ENCODE measurements at regions not wholly inside any gene's neighbourhood (a gene's known extent, or its start where the extent isn't known, plus 50 kb on each side); places are given as distances from the start of the nearest gene placed in this dataset.
"Not testable (repeated sequence)": the region's sequence is repeated elsewhere in the genome, so short reads cannot be mapped to it uniquely, and the experiment has no call there.

GRCh38 chr9:102941868-102942267 lies 53.3 kb upstream of the CYLC2 start:
- DNase-seq = no peak

- DNase-seq = no peak
Measured at GRCh38 chr9:102922526-102922925, 72.6 kb upstream of the CYLC2 start.

- DNase-seq = no peak
Measured at GRCh38 chr9:102911185-102911584, 83.9 kb upstream of the CYLC2 start.

- DNase-seq = not testable (repeated sequence)
Measured at GRCh38 chr9:102905795-102906194, 89.3 kb upstream of the CYLC2 start.

GRCh38 chr9:102892025-102892424 lies 103.1 kb upstream of the CYLC2 start:
- DNase-seq = no peak

- DNase-seq = not testable (repeated sequence)
Measured at GRCh38 chr9:102888747-102889146, 106.4 kb upstream of the CYLC2 start.

- DNase-seq = no peak
Measured at GRCh38 chr9:102875687-102876086, 119.4 kb upstream of the CYLC2 start.

GRCh38 chr9:102867488-102867887 lies 127.6 kb upstream of the CYLC2 start:
- DNase-seq = no peak

- no peak for DNase-seq
Measured at GRCh38 chr9:102862478-102862877, 132.7 kb upstream of the CYLC2 start.

GRCh38 chr9:102855641-102856040 lies 139.5 kb upstream of the CYLC2 start:
- DNase-seq = no peak

- no peak for DNase-seq
Measured at GRCh38 chr9:102845827-102846371, 149.2 kb upstream of the CYLC2 start.

- DNase-seq = no peak
Measured at GRCh38 chr9:102844716-102845115, 150.4 kb upstream of the CYLC2 start.

GRCh38 chr9:102842423-102842822 lies 152.7 kb upstream of the CYLC2 start:
- DNase-seq = no peak

- DNase-seq = no peak
Measured at GRCh38 chr9:102841376-102841775, 153.8 kb upstream of the CYLC2 start.

- no peak for DNase-seq
Measured at GRCh38 chr9:102840335-102840734, 154.8 kb upstream of the CYLC2 start.

- DNase-seq = no peak
Measured at GRCh38 chr9:102832814-102833213, 162.3 kb upstream of the CYLC2 start.

GRCh38 chr9:102796244-102796643 lies 198.9 kb upstream of the CYLC2 start:
- DNase-seq = no peak

- no peak for DNase-seq
Measured at GRCh38 chr9:102795532-102795931, 199.6 kb upstream of the CYLC2 start.

GRCh38 chr9:102779356-102779755 lies 215.8 kb upstream of the CYLC2 start:
- DNase-seq = no peak

- no peak for DNase-seq
Measured at GRCh38 chr9:102778746-102779145, 216.4 kb upstream of the CYLC2 start.

GRCh38 chr9:102770704-102771103 lies 224.4 kb upstream of the CYLC2 start:
- no peak for DNase-seq

GRCh38 chr9:102769307-102769706 lies 225.8 kb upstream of the CYLC2 start:
- no peak for DNase-seq

GRCh38 chr9:102768002-102768401 lies 227.1 kb upstream of the CYLC2 start:
- DNase-seq = no peak

- no peak for DNase-seq
Measured at GRCh38 chr9:102767076-102767475, 228.1 kb upstream of the CYLC2 start.

GRCh38 chr9:102740578-102740977 lies 254.6 kb upstream of the CYLC2 start:
- DNase-seq = no peak

GRCh38 chr9:102728946-102729345 lies 266.2 kb upstream of the CYLC2 start:
- DNase-seq = no peak

Measured in COR-L47 (cell line).